IPS-15b (cell line): ENCODE measurements at regions not wholly inside any gene's neighbourhood (a gene's known extent, or its start where the extent isn't known, plus 50 kb on each side); places are given as distances from the start of the nearest gene placed in this dataset.

ENCODE experiments used
- H3K27me3 ChIP-seq: one replicate; pipeline ENCODE4 v1.6.1; 2013; ENCODE audit warnings: low read length; ENCODE audit not compliant: control insufficient read depth, insufficient read depth
- H3K36me3 ChIP-seq: one replicate; pipeline ENCODE4 v1.6.1; 2013; ENCODE audit warnings: low read length; ENCODE audit not compliant: control insufficient read depth, insufficient read depth
- H3K4me1 ChIP-seq: one replicate; pipeline ENCODE4 v1.6.1; 2013; ENCODE audit warnings: mild to moderate bottlenecking, low read length; ENCODE audit not compliant: control insufficient read depth, insufficient read depth
- H3K4me3 ChIP-seq: one replicate; pipeline ENCODE4 v1.5.1; 2013; ENCODE audit warnings: low read depth, low read length
- H3K9ac ChIP-seq: one replicate; pipeline ENCODE4 v1.6.1; 2013; ENCODE audit warnings: low read depth, mild to moderate bottlenecking, low read length
- H3K9me3 ChIP-seq: one replicate; pipeline ENCODE4 v1.6.1; 2013; ENCODE audit warnings: mild to moderate bottlenecking, low read length; ENCODE audit not compliant: control insufficient read depth, insufficient read depth

DNA sequence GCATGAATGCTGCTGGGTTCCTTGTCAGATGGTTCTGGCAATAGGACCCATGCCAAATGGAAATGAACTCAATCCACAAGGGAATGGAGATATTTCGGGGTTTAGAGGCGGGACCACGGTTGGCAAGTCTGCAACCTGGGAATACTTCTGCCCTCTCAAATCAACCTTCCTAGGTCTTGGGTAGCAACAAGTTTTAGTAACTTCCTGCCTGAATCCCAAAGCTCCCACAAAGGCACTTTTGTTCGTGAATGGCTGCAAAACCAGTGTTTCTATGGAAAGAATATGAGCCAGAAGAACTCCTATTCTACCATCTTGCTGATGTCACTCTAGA is 790.1 kb upstream of the SLC8A1 start:
- H3K4me1 ChIP-seq = no peaks in the 10 kb centered on the region

DNA sequence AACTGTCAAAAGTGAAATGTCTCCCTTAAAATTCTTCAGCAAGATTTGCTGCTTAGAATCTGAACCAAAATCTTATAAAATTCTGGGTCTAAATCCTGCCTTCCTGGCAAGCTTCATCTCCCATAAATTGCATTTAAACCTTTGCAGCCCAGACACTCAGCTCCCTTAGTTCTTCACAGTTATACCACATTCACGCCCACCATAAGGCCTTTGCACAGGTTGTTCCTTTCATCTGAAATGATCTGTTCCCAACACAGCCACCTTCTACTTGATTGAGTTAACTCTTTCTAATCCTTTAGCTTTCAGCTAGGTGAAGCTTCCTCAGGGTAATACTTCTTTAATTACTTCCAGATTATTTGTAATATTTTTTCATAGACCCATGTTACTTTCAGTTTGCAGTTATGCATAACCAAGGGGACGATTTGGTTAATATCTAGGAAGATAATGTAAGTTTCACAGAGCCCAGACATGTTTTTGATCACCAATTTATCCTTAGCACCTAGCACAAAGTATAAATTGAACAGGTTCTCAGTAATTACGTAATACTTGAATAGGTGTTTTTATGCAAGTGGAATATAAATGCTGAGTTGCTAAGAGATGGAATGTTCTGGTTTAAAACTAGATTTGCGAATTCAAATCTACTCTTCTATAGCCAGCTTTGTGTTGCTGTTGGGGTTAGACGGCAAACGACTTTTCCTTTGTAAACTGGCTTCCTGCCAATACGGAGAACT is 779.7 kb upstream of the PKDCC start:
- Histone ChIP-seq H3K9me3 (no peaks in the 10 kb centered on the region), H3K4me3 (no peak overlapping the region), H3K27me3 (no peaks in the 10 kb centered on the region), H3K36me3 (no peaks in the 10 kb centered on the region), H3K9ac (no peak overlapping the region), H3K4me1 (no peaks in the 10 kb centered on the region)

More for the DNA sequence above, 790.1 kb upstream of the SLC8A1 start:
- H3K4me3 ChIP-seq = no peak overlapping the region
- no peaks in the 10 kb centered on the region for H3K9me3 ChIP-seq
- no peaks in the 10 kb centered on the region for H3K27me3 ChIP-seq
- H3K9ac ChIP-seq = no peak overlapping the region
- H3K36me3 ChIP-seq = no peaks in the 10 kb centered on the region

GRCh38 chr2:41283079-41283775 is 764.6 kb upstream of the PKDCC start:
- Histone ChIP-seq H3K4me3 (no peak overlapping the region), H3K9me3 (no peaks in the 10 kb centered on the region), H3K4me1 (no peaks in the 10 kb centered on the region), H3K36me3 (no peaks in the 10 kb centered on the region), H3K9ac (no peak overlapping the region), H3K27me3 (no peaks in the 10 kb centered on the region)

DNA sequence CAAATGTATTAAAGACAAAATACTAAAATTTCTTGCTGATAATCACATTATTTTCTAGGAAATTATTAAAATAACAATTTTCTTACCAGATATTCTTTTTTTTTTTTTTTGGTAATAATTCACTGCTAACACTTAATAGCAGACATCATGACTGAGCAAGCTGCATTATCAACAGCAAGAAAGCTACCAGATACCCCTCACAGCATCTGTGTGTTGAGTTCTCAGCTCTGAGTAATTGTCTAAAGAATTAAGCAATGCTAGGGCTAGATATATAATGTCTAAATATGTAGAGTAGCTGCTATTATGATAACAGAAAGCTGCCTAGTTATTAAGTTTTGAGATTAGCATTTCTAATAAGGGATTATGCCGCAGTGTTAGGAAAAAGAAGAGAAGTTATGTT is 754.3 kb upstream of the PKDCC start:
- Histone ChIP-seq H3K9ac (no peak overlapping the region), H3K4me1 (no peaks in the 10 kb centered on the region), H3K27me3 (no peaks in the 10 kb centered on the region), H3K36me3 (no peaks in the 10 kb centered on the region), H3K4me3 (no peak overlapping the region), H3K9me3 (no peaks in the 10 kb centered on the region)

DNA sequence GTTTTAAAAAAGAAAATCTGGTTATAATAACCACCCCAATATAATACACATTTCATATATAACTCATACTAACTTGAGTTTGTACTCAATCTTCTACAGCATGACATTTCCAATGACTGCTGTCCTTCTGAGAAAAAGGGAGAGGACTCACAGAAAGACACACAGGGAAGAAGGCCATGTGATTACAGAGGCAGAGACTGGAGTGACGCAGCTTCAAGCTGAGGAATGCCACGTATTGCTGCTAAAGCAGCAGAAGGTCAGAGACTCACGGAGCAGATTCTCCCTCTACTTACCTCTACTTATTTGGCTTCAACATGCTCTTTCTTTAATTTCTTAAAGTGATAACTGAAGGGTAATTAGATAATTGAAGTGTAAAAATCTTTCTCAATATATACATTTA is 753.5 kb upstream of the PKDCC start:
- no peak overlapping the region for H3K9ac ChIP-seq
- no peaks in the 10 kb centered on the region for H3K27me3 ChIP-seq
- H3K36me3 ChIP-seq = no peaks in the 10 kb centered on the region
- H3K9me3 ChIP-seq = no peaks in the 10 kb centered on the region
- no peaks in the 10 kb centered on the region for H3K4me1 ChIP-seq
- H3K4me3 ChIP-seq = no peak overlapping the region

DNA sequence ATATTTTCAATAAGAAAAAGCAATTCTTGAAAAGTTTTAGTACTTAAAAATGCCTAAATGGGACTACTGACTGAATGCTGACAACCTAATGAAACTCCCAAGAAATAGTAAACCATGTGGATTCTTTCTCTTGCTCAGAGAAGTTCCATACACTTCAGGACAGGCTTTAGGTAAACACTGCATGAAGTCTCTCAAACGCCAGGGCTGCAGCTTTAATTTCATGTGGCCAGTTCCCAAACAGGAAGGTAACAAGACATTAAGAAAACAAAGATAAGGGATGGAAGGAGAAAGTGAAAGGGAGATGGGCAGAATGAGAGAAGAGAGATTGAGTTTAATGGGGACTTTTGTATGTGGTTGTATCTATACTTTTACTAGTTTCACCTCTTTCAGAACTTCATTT is 734.7 kb upstream of the PKDCC start:
- no peak overlapping the region for H3K4me3 ChIP-seq
- no peaks in the 10 kb centered on the region for H3K9me3 ChIP-seq
- no peaks in the 10 kb centered on the region for H3K36me3 ChIP-seq
- no peaks in the 10 kb centered on the region for H3K27me3 ChIP-seq
- H3K4me1 ChIP-seq = no peaks in the 10 kb centered on the region
- no peak overlapping the region for H3K9ac ChIP-seq

- H3K36me3 ChIP-seq = no peaks in the 10 kb centered on the region
- H3K4me1 ChIP-seq = no peaks in the 10 kb centered on the region
- no peak overlapping the region for H3K4me3 ChIP-seq
These were observed 733.2 kb upstream of the PKDCC start for GRCh38 chr2:41314511-41315070.

DNA sequence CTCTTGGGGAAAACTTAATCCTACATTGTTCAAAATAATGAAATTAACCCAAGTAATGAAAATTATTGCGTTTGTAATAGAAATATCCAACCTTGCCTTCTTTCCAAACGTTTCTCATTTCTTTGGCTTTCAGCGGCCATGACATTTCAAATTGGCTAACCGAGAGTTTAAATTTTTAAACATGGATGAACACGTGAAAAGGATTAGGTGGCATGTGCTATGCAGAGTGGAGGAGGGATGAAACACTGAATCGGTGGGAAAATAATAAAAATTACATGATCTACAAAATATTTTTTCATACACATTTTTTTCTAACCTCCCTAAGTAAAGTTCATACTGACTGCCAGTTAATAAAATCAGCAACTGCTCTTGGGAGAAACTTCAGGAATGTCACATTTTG is 728.4 kb upstream of the PKDCC start:
- no peak overlapping the region for H3K4me3 ChIP-seq
- no peaks in the 10 kb centered on the region for H3K36me3 ChIP-seq
- H3K9ac ChIP-seq = no peak overlapping the region
- H3K9me3 ChIP-seq = no peaks in the 10 kb centered on the region
- H3K27me3 ChIP-seq = no peaks in the 10 kb centered on the region
- H3K4me1 ChIP-seq = no peaks in the 10 kb centered on the region

More at GRCh38 chr2:41314511-41315070, 733.2 kb upstream of the PKDCC start:
- Histone ChIP-seq H3K9me3 (no peaks in the 10 kb centered on the region), H3K27me3 (no peaks in the 10 kb centered on the region), H3K9ac (no peak overlapping the region)

- Histone ChIP-seq H3K27me3 (no peaks in the 10 kb centered on the region), H3K4me3 (no peak overlapping the region), H3K9ac (no peak overlapping the region), H3K4me1 (no peaks in the 10 kb centered on the region), H3K9me3 (no peaks in the 10 kb centered on the region), H3K36me3 (no peaks in the 10 kb centered on the region)
These were observed 727.3 kb upstream of the PKDCC start for GRCh38 chr2:41320491-41320890.

DNA sequence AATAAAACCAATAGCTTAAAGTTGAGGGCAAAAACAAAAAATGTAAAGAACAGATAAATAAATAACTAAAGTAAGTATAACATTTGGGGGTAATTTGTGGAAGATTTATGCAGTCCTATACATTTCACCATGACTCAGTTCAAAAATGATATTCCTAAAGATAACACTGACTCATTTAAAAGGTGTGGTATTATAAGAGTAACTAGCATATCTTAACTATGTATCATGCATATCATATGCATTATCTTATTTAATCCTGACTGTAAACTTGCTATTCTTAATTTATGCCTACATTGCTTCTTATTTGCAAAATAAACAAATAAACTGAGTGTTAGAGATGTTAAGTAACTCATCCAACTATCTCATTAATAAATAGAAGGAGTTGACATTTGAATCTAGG is 726.5 kb upstream of the PKDCC start:
- no peak overlapping the region for H3K4me3 ChIP-seq
- H3K4me1 ChIP-seq = no peaks in the 10 kb centered on the region
- no peaks in the 10 kb centered on the region for H3K36me3 ChIP-seq
- H3K9me3 ChIP-seq = no peaks in the 10 kb centered on the region
- H3K9ac ChIP-seq = no peak overlapping the region
- no peaks in the 10 kb centered on the region for H3K27me3 ChIP-seq

GRCh38 chr2:41326851-41327250 is 721.0 kb upstream of the PKDCC start:
- Histone ChIP-seq H3K4me3 (no peak overlapping the region), H3K27me3 (no peaks in the 10 kb centered on the region), H3K36me3 (no peaks in the 10 kb centered on the region), H3K4me1 (no peaks in the 10 kb centered on the region), H3K9me3 (no peaks in the 10 kb centered on the region), H3K9ac (no peak overlapping the region)

DNA sequence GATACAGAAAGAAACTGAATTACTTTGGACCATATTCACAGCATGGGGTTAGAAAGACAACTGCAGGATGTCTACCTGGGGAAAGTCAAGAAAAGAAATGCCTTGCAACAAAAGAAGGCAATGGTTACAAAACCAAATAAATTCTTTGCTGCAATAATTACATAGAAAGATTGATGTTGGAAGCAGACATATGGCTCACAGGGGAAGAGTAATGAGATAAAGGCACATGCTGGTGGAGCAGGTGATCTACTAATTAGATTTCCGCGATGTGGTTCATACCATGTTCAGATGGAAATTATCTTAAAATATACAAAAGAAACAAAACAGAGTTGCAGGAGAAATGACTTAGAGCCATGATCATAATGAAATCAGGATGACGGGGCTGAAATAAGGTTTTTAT is 718.8 kb upstream of the PKDCC start:
- Histone ChIP-seq H3K9me3 (no peaks in the 10 kb centered on the region), H3K36me3 (no peaks in the 10 kb centered on the region), H3K9ac (no peak overlapping the region), H3K4me3 (no peak overlapping the region), H3K27me3 (no peaks in the 10 kb centered on the region), H3K4me1 (no peaks in the 10 kb centered on the region)
